CD4-positive, alpha-beta memory T cell (primary cell): ENCODE measurements at regions not wholly inside any gene's neighbourhood (a gene's known extent, or its start where the extent isn't known, plus 50 kb on each side); places are given as distances from the start of the nearest gene placed in this dataset.

Experiments
- CTCF ChIA-PET: fragments of 350-600 bp; sonication (Branson Sonifier 250); formaldehyde crosslinking; loops from one replicate; lab custom pipeline; 2021; ENCODE audit warnings: inconsistent platforms; ENCODE audit not compliant: partially characterized antibody; lab: Charles Lee
- POLR2A ChIA-PET: fragments of 350-600 bp; sonication (Branson Sonifier 250); formaldehyde crosslinking; loops from one replicate; lab custom pipeline; 2021; ENCODE audit not compliant: partially characterized antibody; lab: Charles Lee
- DNase-seq, 5 donors: peaks; one replicate each; pipeline versions ENCODE4 v3.0.0 to v3.0.0-alpha.2; 2020 to 2022; ENCODE audit warnings: mixed read lengths in 1 of 5
- H3K27ac ChIP-seq: one replicate; pipeline ENCODE4 v1.7.0; 2013; ENCODE audit warnings: low read depth, low read length
- H3K27me3 ChIP-seq: 2 replicates; pipeline ENCODE4 v1.7.0; 2013; ENCODE audit warnings: mild to moderate bottlenecking, low read length, moderate library complexity; ENCODE audit not compliant: insufficient read depth
- H3K36me3 ChIP-seq: 2 replicates; pipeline ENCODE4 v1.7.0; 2013; ENCODE audit warnings: mild to moderate bottlenecking, low read length, moderate library complexity; ENCODE audit not compliant: insufficient read depth
- H3K4me1 ChIP-seq: 2 replicates; pipeline ENCODE4 v1.7.0; 2013; ENCODE audit warnings: mild to moderate bottlenecking, low read length, moderate library complexity; ENCODE audit not compliant: insufficient read depth
- H3K4me3 ChIP-seq, 2 donors: one replicate each; pipeline ENCODE4 v1.7.0; 2013; ENCODE audit warnings: low read length in 2 of 2, mild to moderate bottlenecking in 1 of 2
- H3K9me3 ChIP-seq, 2 donors: one replicate each; pipeline ENCODE4 v1.7.0; 2013; ENCODE audit warnings: low read length in 2 of 2, control low read depth in 1 of 2; ENCODE audit not compliant: control insufficient read depth in 1 of 2
- H3K27ac Mint-ChIP-seq, 7 donors: one replicate each; pipeline ENCODE4 v1.8.0; 2020 to 2021; ENCODE audit warnings: mixed read lengths in 7 of 7, mild to moderate bottlenecking in 6 of 7, inconsistent platforms in 3 of 7, moderate library complexity in 3 of 7
- H3K27me3 Mint-ChIP-seq, 2 donors: one replicate each; pipeline ENCODE4 v1.8.0; 2020 to 2021; ENCODE audit warnings: mixed read lengths in 2 of 2
- H3K36me3 Mint-ChIP-seq, 2 donors: one replicate each; pipeline ENCODE4 v1.8.0; 2020 to 2021; ENCODE audit warnings: mixed read lengths in 2 of 2, inconsistent platforms in 1 of 2, mild to moderate bottlenecking in 1 of 2
- H3K4me1 Mint-ChIP-seq, 4 donors: one replicate each; pipeline ENCODE4 v1.8.0; 2020 to 2021; ENCODE audit warnings: mixed read lengths in 4 of 4, mild to moderate bottlenecking in 1 of 4
- H3K4me3 Mint-ChIP-seq, 8 donors: one replicate each; pipeline ENCODE4 v1.8.0; 2020 to 2021; ENCODE audit warnings: mixed read lengths in 8 of 8, mild to moderate bottlenecking in 7 of 8, moderate library complexity in 6 of 8, inconsistent platforms in 3 of 8
- H3K9me3 Mint-ChIP-seq, 8 donors: one replicate each; pipeline ENCODE4 v1.8.0; 2020 to 2021; ENCODE audit warnings: mixed read lengths in 8 of 8, mild to moderate bottlenecking in 5 of 8, inconsistent platforms in 3 of 8, moderate library complexity in 1 of 8
- intact Hi-C: fragments of 100-400 bp; cut with micrococcal nuclease; formaldehyde crosslinking; loops from one replicate; pipeline ENCODE4 v1.15.1; 2023

DNA sequence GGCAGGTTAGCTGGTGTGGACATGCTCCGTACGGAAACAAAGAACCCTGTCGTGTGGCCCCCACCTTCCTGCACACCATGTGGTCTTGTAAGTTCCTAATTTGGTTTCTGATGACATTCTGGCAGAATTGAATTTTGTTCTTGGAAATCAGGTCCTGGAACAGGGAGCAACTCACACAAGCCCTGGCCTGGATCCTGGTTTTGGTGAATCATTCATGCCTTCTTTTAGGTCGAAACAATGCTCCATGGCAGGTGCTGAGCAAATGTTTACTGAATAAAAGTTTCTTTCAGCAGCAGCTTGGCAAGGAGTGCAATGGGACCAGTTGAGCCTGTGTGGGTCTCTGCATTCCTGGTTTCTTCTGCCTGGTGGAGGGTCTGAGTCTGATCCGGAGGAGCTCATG, 978.4 kb downstream of the BCL11B start:
- Mint-ChIP-seq H3K27me3 (no peaks in the 10 kb centered on the region), H3K27ac (no peak overlapping the region), H3K4me3 (no peak overlapping the region), H3K36me3 (no peaks in the 10 kb centered on the region), H3K9me3 (peaks cover 0 to 3% (median 0%) of the 10 kb centered on the region in 8 donors), H3K4me1 (peaks cover 2 to 6% (median 5%) of the 10 kb centered on the region in 4 donors)
- DNase-seq: no peak
- Histone ChIP-seq H3K36me3 (no peaks in the 10 kb centered on the region), H3K4me3 (no peak overlapping the region), H3K9me3 (no peaks in the 10 kb centered on the region), H3K27ac (no peak overlapping the region), H3K4me1 (no peaks in the 10 kb centered on the region), H3K27me3 (no peaks in the 10 kb centered on the region)
- CTCF ChIA-PET: no interaction called here
- intact Hi-C loops: no loop called here
- POLR2A ChIA-PET: no interaction called here

DNA sequence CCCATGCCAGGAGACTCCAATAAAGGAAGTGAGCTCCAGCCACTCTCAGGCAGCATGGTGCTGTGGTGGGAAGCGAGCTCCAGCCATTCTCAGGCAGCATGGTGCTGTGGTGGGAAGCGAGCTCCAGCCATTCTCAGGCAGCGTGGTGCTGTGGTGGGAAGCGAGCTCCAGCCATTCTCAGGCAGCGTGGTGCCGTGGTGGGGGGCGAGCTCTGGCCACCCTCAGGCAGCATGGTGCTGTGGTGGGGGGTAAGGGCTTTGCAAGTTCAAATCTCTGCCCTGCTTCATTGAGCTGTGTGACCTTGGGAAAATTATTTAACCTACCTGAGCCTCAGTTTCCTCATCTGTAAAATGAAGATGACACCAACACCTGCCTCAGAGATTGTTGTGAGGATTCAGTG, 975.1 kb downstream of the BCL11B start:
- no peaks in the 10 kb centered on the region for H3K9me3 Mint-ChIP-seq
- H3K27me3 Mint-ChIP-seq: no peaks in the 10 kb centered on the region
- DNase-seq: no peak
- intact Hi-C loops: no loop called here
- Histone ChIP-seq H3K4me3 (no peak overlapping the region), H3K9me3 (no peaks in the 10 kb centered on the region), H3K4me1 (peaks cover 8% of the 10 kb centered on the region), H3K27me3 (no peaks in the 10 kb centered on the region), H3K36me3 (no peaks in the 10 kb centered on the region), H3K27ac (no peak overlapping the region)
- POLR2A ChIA-PET: no interaction called here
- CTCF ChIA-PET: interaction anchor here (0.5 to 1.1 kb wide), 2 partner anchors 160 to 999 kb away, joined by 3 read pairs; no protein-coding TSS in a partner anchor
- H3K36me3 Mint-ChIP-seq: no peaks in the 10 kb centered on the region
- H3K4me3 Mint-ChIP-seq: no peak overlapping the region
- no peak overlapping the region for H3K27ac Mint-ChIP-seq
- H3K4me1 Mint-ChIP-seq: peaks cover 7 to 14% (median 11%) of the 10 kb centered on the region in 4 donors

- peaks cover 8% of the 10 kb centered on the region for H3K4me1 ChIP-seq
- no peak overlapping the region for H3K4me3 ChIP-seq
- no peaks in the 10 kb centered on the region for H3K36me3 ChIP-seq
- no peak for DNase-seq
- no peaks in the 10 kb centered on the region for H3K27me3 Mint-ChIP-seq
- no peak overlapping the region for H3K27ac ChIP-seq
- H3K27me3 ChIP-seq: no peaks in the 10 kb centered on the region
- ChIA-PET CTCF (interaction anchor here (1.1 kb wide), 1 partner anchor 161 kb away, joined by 3 read pairs; no protein-coding TSS in a partner anchor), POLR2A (no interaction called here)
- H3K4me3 Mint-ChIP-seq: no peak overlapping the region
- intact Hi-C loops: no loop called here
- H3K9me3 ChIP-seq: no peaks in the 10 kb centered on the region
- peaks cover 5 to 10% (median 8%) of the 10 kb centered on the region in 4 donors for H3K4me1 Mint-ChIP-seq
- H3K27ac Mint-ChIP-seq: peak overlapping the region in 1 of 7 donors; percentile 75
- H3K9me3 Mint-ChIP-seq: no peaks in the 10 kb centered on the region
- H3K36me3 Mint-ChIP-seq: no peaks in the 10 kb centered on the region
Measured at GRCh38 chr14:98297567-98297966, 974.4 kb downstream of the BCL11B start.

DNA sequence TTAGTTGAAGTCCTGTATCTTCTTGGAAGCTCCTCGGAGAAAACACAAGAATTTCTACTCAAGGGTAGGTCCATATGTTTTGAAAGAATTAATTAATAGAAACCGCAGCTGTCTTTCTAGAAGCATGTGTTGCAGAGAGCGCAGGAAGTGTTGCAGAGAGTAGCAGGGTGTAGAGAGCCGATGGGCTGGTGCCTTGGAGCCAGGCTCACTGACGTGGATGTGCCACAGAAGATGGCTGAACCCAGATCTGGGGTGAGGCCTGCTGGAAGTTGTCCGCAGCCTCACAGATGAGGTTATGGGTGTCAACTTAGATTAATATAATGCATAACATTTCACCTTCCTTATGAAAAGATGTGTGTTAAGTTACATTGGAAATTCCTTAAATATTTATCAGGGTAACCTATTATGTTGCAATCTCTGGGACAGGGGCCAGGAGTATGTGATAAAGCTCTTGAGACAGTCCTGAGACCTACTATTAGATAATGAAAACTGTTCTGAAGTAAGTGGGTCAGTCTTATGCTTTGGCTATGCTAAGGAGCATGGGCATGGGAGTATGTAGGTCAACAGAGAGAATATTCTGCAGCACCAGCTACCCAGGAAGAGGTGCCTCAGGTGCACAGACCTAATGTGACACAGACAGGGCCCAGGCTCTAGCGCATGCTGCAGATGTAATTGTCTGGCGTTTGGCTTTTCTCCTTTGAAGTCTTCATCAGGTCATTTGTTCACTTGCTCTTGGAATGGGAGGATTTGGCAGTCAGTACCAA, 973.3 kb downstream of the BCL11B start:
- peak overlapping the region in 2 of 8 donors; percentile 10 to 41 for H3K4me3 Mint-ChIP-seq
- H3K9me3 ChIP-seq: no peaks in the 10 kb centered on the region
- H3K36me3 ChIP-seq: no peaks in the 10 kb centered on the region
- POLR2A ChIA-PET: interaction anchor here (0.7 kb wide), 1 partner anchor 546 kb away, joined by 3 read pairs; no protein-coding TSS in a partner anchor
- intact Hi-C loops: no loop called here
- no peaks in the 10 kb centered on the region for H3K27me3 Mint-ChIP-seq
- H3K36me3 Mint-ChIP-seq: no peaks in the 10 kb centered on the region
- no peaks in the 10 kb centered on the region for H3K9me3 Mint-ChIP-seq
- CTCF ChIA-PET: interaction anchor here (0.6 kb wide), 1 partner anchor 768 kb away, joined by 3 read pairs; no protein-coding TSS in a partner anchor
- no peak overlapping the region for H3K27ac ChIP-seq
- H3K4me1 Mint-ChIP-seq: peaks cover 5 to 10% (median 8%) of the 10 kb centered on the region in 4 donors
- peak overlapping the region in 3 of 7 donors; percentile 47 to 61 (median 58) for H3K27ac Mint-ChIP-seq
- H3K4me1 ChIP-seq: peaks cover 8% of the 10 kb centered on the region
- no peak overlapping the region for H3K4me3 ChIP-seq
- DNase-seq: peak in 3 of 5 donors; percentile 6 to 8 (median 6)
- no peaks in the 10 kb centered on the region for H3K27me3 ChIP-seq

DNA sequence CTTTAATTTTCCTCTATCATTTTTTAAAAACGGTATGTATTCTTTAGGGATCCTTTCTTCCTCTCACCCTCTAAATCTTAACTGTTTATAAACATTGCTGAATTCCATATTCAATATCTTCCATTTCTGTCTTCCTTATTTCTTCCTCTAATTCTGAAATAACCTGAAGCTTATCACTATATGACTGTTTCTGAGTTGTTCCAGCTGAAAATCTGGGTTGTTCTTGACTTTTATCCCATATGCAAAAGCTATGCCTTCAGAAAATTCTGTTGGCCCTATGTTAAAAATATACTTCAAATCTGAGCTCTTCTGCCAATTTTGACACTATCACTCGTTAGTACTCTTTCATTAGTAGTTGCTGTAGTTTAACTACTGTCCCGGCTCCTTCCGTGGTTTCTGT, 970.3 kb downstream of the BCL11B start:
- POLR2A ChIA-PET: interaction anchor here (0.9 to 1.4 kb wide), 2 partner anchors 20 to 128 kb away, joined by 3 to 4 read pairs; no protein-coding TSS in a partner anchor
- DNase-seq: no peak
- no peaks in the 10 kb centered on the region for H3K36me3 ChIP-seq
- H3K27me3 ChIP-seq: no peaks in the 10 kb centered on the region
- Mint-ChIP-seq H3K36me3 (no peaks in the 10 kb centered on the region), H3K4me3 (peak overlapping the region in 1 of 8 donors; percentile 44), H3K27me3 (no peaks in the 10 kb centered on the region), H3K27ac (peak overlapping the region in 2 of 7 donors; percentile 57 to 63), H3K4me1 (peaks cover 7 to 13% (median 9%) of the 10 kb centered on the region in 4 donors), H3K9me3 (peaks cover 0 to 4% (median 0%) of the 10 kb centered on the region in 8 donors)
- H3K4me3 ChIP-seq: no peak overlapping the region
- intact Hi-C loops: no loop called here
- H3K9me3 ChIP-seq: no peaks in the 10 kb centered on the region
- CTCF ChIA-PET: no interaction called here
- no peak overlapping the region for H3K27ac ChIP-seq
- peaks cover 8% of the 10 kb centered on the region for H3K4me1 ChIP-seq

- no peak for DNase-seq
- H3K36me3 ChIP-seq: no peaks in the 10 kb centered on the region
- no peak overlapping the region for H3K4me3 Mint-ChIP-seq
- no peaks in the 10 kb centered on the region for H3K27me3 Mint-ChIP-seq
- H3K27ac ChIP-seq: no peak overlapping the region
- H3K4me1 ChIP-seq: no peaks in the 10 kb centered on the region
- no peaks in the 10 kb centered on the region for H3K27me3 ChIP-seq
- no peaks in the 10 kb centered on the region for H3K36me3 Mint-ChIP-seq
- ChIA-PET CTCF (no interaction called here), POLR2A (no interaction called here)
- no peak overlapping the region for H3K27ac Mint-ChIP-seq
- no peak overlapping the region for H3K4me3 ChIP-seq
- intact Hi-C loops: no loop called here
- H3K9me3 Mint-ChIP-seq: peaks cover 0 to 4% (median 0%) of the 10 kb centered on the region in 8 donors
- H3K4me1 Mint-ChIP-seq: peaks cover 6 to 9% (median 9%) of the 10 kb centered on the region in 4 donors
- no peaks in the 10 kb centered on the region for H3K9me3 ChIP-seq
Measured at GRCh38 chr14:98304574-98304973, 967.4 kb downstream of the BCL11B start.

GRCh38 chr14:98309591-98309990, 962.4 kb downstream of the BCL11B start:
- intact Hi-C loops: no loop called here
- Mint-ChIP-seq H3K27ac (peak overlapping the region in 1 of 7 donors; percentile 2), H3K4me3 (no peak overlapping the region), H3K4me1 (peaks cover 6 to 11% (median 9%) of the 10 kb centered on the region in 4 donors), H3K27me3 (no peaks in the 10 kb centered on the region), H3K36me3 (peaks cover 0 to 3% of the 10 kb centered on the region in 2 donors), H3K9me3 (peaks cover 0 to 4% (median 0%) of the 10 kb centered on the region in 8 donors)
- H3K27me3 ChIP-seq: no peaks in the 10 kb centered on the region
- no peaks in the 10 kb centered on the region for H3K36me3 ChIP-seq
- ChIA-PET POLR2A (interaction anchor here (1.5 kb wide), 1 partner anchor 136 kb away, joined by 3 read pairs; no protein-coding TSS in a partner anchor), CTCF (interaction anchor here (0.9 to 1.0 kb wide), 2 partner anchors 9 to 125 kb away, joined by 3 read pairs; no protein-coding TSS in a partner anchor)
- no peak for DNase-seq
- H3K4me1 ChIP-seq: no peaks in the 10 kb centered on the region
- H3K4me3 ChIP-seq: no peak overlapping the region
- H3K27ac ChIP-seq: no peak overlapping the region
- no peaks in the 10 kb centered on the region for H3K9me3 ChIP-seq
